Adrenal gland (tissue), 5 donors: ENCODE measurements at regions not wholly inside any gene's neighbourhood (a gene's known extent, or its start where the extent isn't known, plus 50 kb on each side); places are given as distances from the start of the nearest gene placed in this dataset.

Source experiments
- POLR2A ChIP-seq, 2 donors: fragments of 450-650 bp; IDR thresholded peaks; one replicate each; pipeline ENCODE4 v1.6.1; 2017; ENCODE audit warnings: antibody characterized with exemption in 2 of 2, mild to moderate bottlenecking in 2 of 2, moderate library complexity in 1 of 2
- TF ChIP-seq, protein P1 (sequence below), 6 experiments: fragments of 450-650 bp in 4 of 6; fragments of 200-600 bp in 2 of 6; sonication (generic) in 1 of 6; IDR thresholded peaks; 1 replicate in 5 of 6; 2 replicates in 1 of 6; pipeline versions ENCODE4 v1.5.1 to v1.8.0; 2016 to 2021; ENCODE audit warnings: antibody characterized with exemption in 6 of 6, mild to moderate bottlenecking in 2 of 6, moderate library complexity in 1 of 6
- donor health status: DM: no; HTN: no; CAD: no.

DNA sequence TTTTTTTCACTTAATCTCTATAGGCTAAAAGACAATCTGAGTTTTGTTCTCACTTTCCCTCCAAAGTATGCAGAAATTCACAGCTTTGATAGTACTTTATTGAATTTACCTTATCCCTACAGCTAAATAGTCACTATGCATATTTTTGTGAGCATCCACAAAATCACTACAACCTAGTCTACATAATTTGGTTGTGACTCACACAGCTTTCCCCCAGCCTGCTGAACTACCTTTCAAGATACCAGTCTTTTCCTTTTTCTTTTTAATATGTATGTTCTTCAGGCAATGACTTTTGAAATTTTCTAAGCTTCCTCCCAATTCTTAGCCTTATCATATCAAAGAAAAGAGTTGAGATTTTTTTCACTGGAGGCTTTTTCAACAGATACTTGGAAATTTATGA, 347.3 kb upstream of the CDH6 start:
- TF ChIP-seq, protein P1, sequence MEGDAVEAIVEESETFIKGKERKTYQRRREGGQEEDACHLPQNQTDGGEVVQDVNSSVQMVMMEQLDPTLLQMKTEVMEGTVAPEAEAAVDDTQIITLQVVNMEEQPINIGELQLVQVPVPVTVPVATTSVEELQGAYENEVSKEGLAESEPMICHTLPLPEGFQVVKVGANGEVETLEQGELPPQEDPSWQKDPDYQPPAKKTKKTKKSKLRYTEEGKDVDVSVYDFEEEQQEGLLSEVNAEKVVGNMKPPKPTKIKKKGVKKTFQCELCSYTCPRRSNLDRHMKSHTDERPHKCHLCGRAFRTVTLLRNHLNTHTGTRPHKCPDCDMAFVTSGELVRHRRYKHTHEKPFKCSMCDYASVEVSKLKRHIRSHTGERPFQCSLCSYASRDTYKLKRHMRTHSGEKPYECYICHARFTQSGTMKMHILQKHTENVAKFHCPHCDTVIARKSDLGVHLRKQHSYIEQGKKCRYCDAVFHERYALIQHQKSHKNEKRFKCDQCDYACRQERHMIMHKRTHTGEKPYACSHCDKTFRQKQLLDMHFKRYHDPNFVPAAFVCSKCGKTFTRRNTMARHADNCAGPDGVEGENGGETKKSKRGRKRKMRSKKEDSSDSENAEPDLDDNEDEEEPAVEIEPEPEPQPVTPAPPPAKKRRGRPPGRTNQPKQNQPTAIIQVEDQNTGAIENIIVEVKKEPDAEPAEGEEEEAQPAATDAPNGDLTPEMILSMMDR (IDR thresholded peaks at IDR 0.05) = no peak
- TF ChIP-seq POLR2A (IDR thresholded peaks at IDR 0.05) = no peak
